GM21528 (cell line): ENCODE measurements at regions not wholly inside any gene's neighbourhood (a gene's known extent, or its start where the extent isn't known, plus 50 kb on each side); places are given as distances from the start of the nearest gene placed in this dataset.
"Not testable (repeated sequence)": the region's sequence is repeated elsewhere in the genome, so short reads cannot be mapped to it uniquely, and the experiment has no call there.

ENCODE experiments used
- ATAC-seq: cut with Tn5 transposase; IDR thresholded peaks from one replicate; pipeline ENCODE4 v1.9.1; 2021; ENCODE audit warnings: mild to moderate bottlenecking, moderate library complexity; ENCODE audit not compliant: unreplicated experiment, low FRiP score

GRCh38 chr7:115230882-115231571 lies 309.1 kb downstream of the MDFIC start:
- ATAC-seq, result no peak

GRCh38 chr7:115229401-115230105 lies 307.7 kb downstream of the MDFIC start:
- no peak for ATAC-seq

GRCh38 chr7:115227473-115228235 lies 305.8 kb downstream of the MDFIC start:
- no peak for ATAC-seq

GRCh38 chr7:115226410-115226809 lies 304.5 kb downstream of the MDFIC start:
- ATAC-seq, result no peak

- no peak for ATAC-seq
These were observed 303.0 kb downstream of the MDFIC start for GRCh38 chr7:115224922-115225321.

- ATAC-seq, result no peak
These were observed 302.1 kb downstream of the MDFIC start for GRCh38 chr7:115223959-115224358.

GRCh38 chr7:115221456-115221855 lies 299.6 kb downstream of the MDFIC start:
- no peak for ATAC-seq

- ATAC-seq, result no peak
These were observed 296.2 kb downstream of the MDFIC start for GRCh38 chr7:115218076-115218475.

- ATAC-seq, result no peak
These were observed 295.5 kb downstream of the MDFIC start for GRCh38 chr7:115217373-115217772.

- no peak for ATAC-seq
These were observed 294.8 kb downstream of the MDFIC start for GRCh38 chr7:115216652-115217051.

GRCh38 chr7:115211171-115211570 lies 289.3 kb downstream of the MDFIC start:
- ATAC-seq, result no peak

- no peak for ATAC-seq
These were observed 288.7 kb downstream of the MDFIC start for GRCh38 chr7:115210552-115210951.

- no peak for ATAC-seq
These were observed 287.0 kb downstream of the MDFIC start for GRCh38 chr7:115208710-115209560.

- not testable (repeated sequence) for ATAC-seq
These were observed 284.5 kb downstream of the MDFIC start for GRCh38 chr7:115206374-115206773.

GRCh38 chr7:115198143-115198542 lies 276.2 kb downstream of the MDFIC start:
- ATAC-seq, result no peak

GRCh38 chr7:115195208-115195607 lies 273.3 kb downstream of the MDFIC start:
- ATAC-seq, result no peak

- ATAC-seq, result no peak
These were observed 269.6 kb downstream of the MDFIC start for GRCh38 chr7:115191526-115191925.

- no peak for ATAC-seq
These were observed 261.6 kb downstream of the MDFIC start for GRCh38 chr7:115183431-115184057.

- ATAC-seq, result no peak
These were observed 256.9 kb downstream of the MDFIC start for GRCh38 chr7:115178835-115179234.

- no peak for ATAC-seq
These were observed 255.9 kb downstream of the MDFIC start for GRCh38 chr7:115177823-115178222.
